ENCODE measurements at regions not wholly inside any gene's neighbourhood (a gene's known extent, or its start where the extent isn't known, plus 50 kb on each side); places are given as distances from the start of the nearest gene placed in this dataset.

DNA sequence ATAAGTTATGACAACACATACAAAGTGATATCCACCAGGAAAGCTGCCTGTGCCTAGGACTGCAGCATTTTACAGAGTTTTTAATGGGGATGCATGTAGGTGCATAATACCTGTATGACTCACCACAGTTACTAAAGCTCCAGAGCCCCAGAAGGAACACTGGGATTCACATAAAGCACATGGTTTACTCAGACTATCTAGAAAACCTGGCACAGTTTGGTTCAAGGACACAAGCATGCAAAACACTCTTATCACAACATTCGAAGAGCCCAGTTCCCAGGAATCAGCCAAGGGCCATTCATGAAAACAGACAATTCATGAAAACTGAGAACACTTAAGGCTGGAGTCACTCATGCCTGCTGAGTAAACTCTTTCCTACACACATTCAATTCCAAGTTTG, 261.0 kb downstream of the PYDC2 start:
- TF ChIP-seq EZH2phosphoT487 (IDR thresholded peaks at IDR 0.05; ENCODE audit: insufficient read depth, low read depth) (no peak), EZH2 (IDR thresholded peaks at IDR 0.05; ENCODE audit: insufficient read depth, poor library complexity, severe bottlenecking) (no peak)

Data from GM23248 (cell line).